Brain microvascular endothelial cell (primary cell): ENCODE measurements at regions not wholly inside any gene's neighbourhood (a gene's known extent, or its start where the extent isn't known, plus 50 kb on each side); places are given as distances from the start of the nearest gene placed in this dataset.

Experiments used
- DNase-seq: peaks from one replicate; pipeline ENCODE4 v3.0.0-alpha.2; 2020
- H3K27ac ChIP-seq: fragments of 250-450 bp; sonication (Bioruptor Pico); 2 replicates; pipeline ENCODE4 v1.5.1; 2020; ENCODE audit warnings: mild to moderate bottlenecking, moderate library complexity
- H3K27me3 ChIP-seq: fragments of 250-450 bp; sonication (Bioruptor Pico); replicated peaks from 2 replicates; pipeline ENCODE4 v1.5.1; 2020; ENCODE audit warnings: mild to moderate bottlenecking
- H3K36me3 ChIP-seq: fragments of 250-450 bp; sonication (Bioruptor Pico); replicated peaks from 2 replicates; pipeline ENCODE4 v1.5.1; 2020; ENCODE audit warnings: mild to moderate bottlenecking
- H3K4me3 ChIP-seq: 2 replicates; pipeline ENCODE4 v1.5.1; 2011; ENCODE audit warnings: low read depth, mild to moderate bottlenecking, control low read depth, low read length, moderate library complexity
- CTCF ChIP-seq: IDR thresholded peaks from 2 replicates; pipeline ENCODE4 v1.5.1; 2011; ENCODE audit warnings: low read depth, mild to moderate bottlenecking, moderate library complexity, low read length, control low read depth, inconsistent platforms; ENCODE audit errors: missing control alignments
- in situ Hi-C: cut with HindIII; loops from 2 replicates; pipeline ENCODE4 v1.10.0; 2017; ENCODE audit warnings: low sequenced_read_pairs, low pct_ligation_motif_present

GRCh38 chr10:107689323-107689722, 524.8 kb upstream of the SORCS1 start:
- no peak for TF ChIP-seq CTCF
- Histone ChIP-seq H3K4me3 (no peak overlapping the region), H3K27ac (no peak overlapping the region), H3K36me3 (no peaks in the 10 kb centered on the region), H3K27me3 (no peaks in the 10 kb centered on the region)
- in situ Hi-C loops = no loop called here
- DNase-seq = no peak

- no peak overlapping the region for H3K4me3 ChIP-seq
- no peak for TF ChIP-seq CTCF
- no peaks in the 10 kb centered on the region for H3K36me3 ChIP-seq
- H3K27me3 ChIP-seq = no peaks in the 10 kb centered on the region
- in situ Hi-C loops = no loop called here
- DNase-seq = no peak
- H3K27ac ChIP-seq = no peak overlapping the region
Observed at GRCh38 chr10:107687701-107688100, 523.2 kb upstream of the SORCS1 start.

- DNase-seq = no peak
- in situ Hi-C loops = no loop called here
- H3K36me3 ChIP-seq = no peaks in the 10 kb centered on the region
- H3K4me3 ChIP-seq = no peak overlapping the region
- H3K27me3 ChIP-seq = no peaks in the 10 kb centered on the region
- H3K27ac ChIP-seq = no peak overlapping the region
- no peak for TF ChIP-seq CTCF
Observed at GRCh38 chr10:107686095-107686494, 521.6 kb upstream of the SORCS1 start.

GRCh38 chr10:107671960-107672359, 507.5 kb upstream of the SORCS1 start:
- H3K36me3 ChIP-seq = no peaks in the 10 kb centered on the region
- no peak overlapping the region for H3K27ac ChIP-seq
- no peak overlapping the region for H3K4me3 ChIP-seq
- no peak for DNase-seq
- in situ Hi-C loops = no loop called here
- no peaks in the 10 kb centered on the region for H3K27me3 ChIP-seq
- no peak for TF ChIP-seq CTCF

- H3K27ac ChIP-seq = no peak overlapping the region
- no peaks in the 10 kb centered on the region for H3K36me3 ChIP-seq
- no peak for DNase-seq
- no peak overlapping the region for H3K4me3 ChIP-seq
- in situ Hi-C loops = no loop called here
- no peak for TF ChIP-seq CTCF
- H3K27me3 ChIP-seq = no peaks in the 10 kb centered on the region
Observed at GRCh38 chr10:107666214-107666613, 501.7 kb upstream of the SORCS1 start.

GRCh38 chr10:107665459-107665858, 501.0 kb upstream of the SORCS1 start:
- in situ Hi-C loops = no loop called here
- Histone ChIP-seq H3K27ac (no peak overlapping the region), H3K36me3 (no peaks in the 10 kb centered on the region), H3K4me3 (no peak overlapping the region), H3K27me3 (no peaks in the 10 kb centered on the region)
- no peak for DNase-seq
- TF ChIP-seq CTCF = no peak
